WERI-Rb-1 (cell line): ENCODE measurements at regions not wholly inside any gene's neighbourhood (a gene's known extent, or its start where the extent isn't known, plus 50 kb on each side); places are given as distances from the start of the nearest gene placed in this dataset.

Experiments used
- DNase-seq: peaks from one replicate; pipeline ENCODE4 v3.0.0-alpha.2; 2020
- H3K27ac ChIP-seq: fragments of 250-450 bp; sonication (Bioruptor Pico); 2 replicates; pipeline ENCODE4 v1.5.1; 2020; ENCODE audit warnings: mild to moderate bottlenecking, moderate library complexity
- H3K27me3 ChIP-seq: fragments of 250-450 bp; sonication (Bioruptor Pico); 2 replicates; pipeline ENCODE4 v1.5.1; 2021; ENCODE audit warnings: mild to moderate bottlenecking, low read depth, moderate library complexity; ENCODE audit not compliant: insufficient read depth, severe bottlenecking
- H3K36me3 ChIP-seq: fragments of 250-450 bp; sonication (Bioruptor Pico); 2 replicates; pipeline ENCODE4 v1.5.1; 2020; ENCODE audit warnings: mild to moderate bottlenecking, moderate library complexity
- H3K4me3 ChIP-seq: 2 replicates; pipeline ENCODE4 v1.5.1; 2011; ENCODE audit warnings: low read depth, mild to moderate bottlenecking, control low read depth, low read length
- H3K9me3 ChIP-seq: fragments of 250-450 bp; sonication (Bioruptor Pico); 2 replicates; pipeline ENCODE4 v1.5.1; 2021; ENCODE audit warnings: mild to moderate bottlenecking, moderate library complexity; ENCODE audit not compliant: severe bottlenecking
- TF ChIP-seq, protein P1 (sequence below): IDR thresholded peaks from 2 replicates; pipeline ENCODE4 v1.5.1; 2011; ENCODE audit warnings: low read depth, mild to moderate bottlenecking, control low read depth, inconsistent platforms, low read length

- no peaks in the 10 kb centered on the region for H3K27me3 ChIP-seq
- H3K9me3 ChIP-seq, result peaks cover 2% of the 10 kb centered on the region
- DNase-seq, result no peak
- no peak overlapping the region for H3K27ac ChIP-seq
- no peaks in the 10 kb centered on the region for H3K36me3 ChIP-seq
- TF ChIP-seq, protein P1, sequence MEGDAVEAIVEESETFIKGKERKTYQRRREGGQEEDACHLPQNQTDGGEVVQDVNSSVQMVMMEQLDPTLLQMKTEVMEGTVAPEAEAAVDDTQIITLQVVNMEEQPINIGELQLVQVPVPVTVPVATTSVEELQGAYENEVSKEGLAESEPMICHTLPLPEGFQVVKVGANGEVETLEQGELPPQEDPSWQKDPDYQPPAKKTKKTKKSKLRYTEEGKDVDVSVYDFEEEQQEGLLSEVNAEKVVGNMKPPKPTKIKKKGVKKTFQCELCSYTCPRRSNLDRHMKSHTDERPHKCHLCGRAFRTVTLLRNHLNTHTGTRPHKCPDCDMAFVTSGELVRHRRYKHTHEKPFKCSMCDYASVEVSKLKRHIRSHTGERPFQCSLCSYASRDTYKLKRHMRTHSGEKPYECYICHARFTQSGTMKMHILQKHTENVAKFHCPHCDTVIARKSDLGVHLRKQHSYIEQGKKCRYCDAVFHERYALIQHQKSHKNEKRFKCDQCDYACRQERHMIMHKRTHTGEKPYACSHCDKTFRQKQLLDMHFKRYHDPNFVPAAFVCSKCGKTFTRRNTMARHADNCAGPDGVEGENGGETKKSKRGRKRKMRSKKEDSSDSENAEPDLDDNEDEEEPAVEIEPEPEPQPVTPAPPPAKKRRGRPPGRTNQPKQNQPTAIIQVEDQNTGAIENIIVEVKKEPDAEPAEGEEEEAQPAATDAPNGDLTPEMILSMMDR, result no peak
- H3K4me3 ChIP-seq, result no peak overlapping the region
Observed at GRCh38 chr12:30846776-30847175, 79.8 kb upstream of the TSPAN11 start.

DNA sequence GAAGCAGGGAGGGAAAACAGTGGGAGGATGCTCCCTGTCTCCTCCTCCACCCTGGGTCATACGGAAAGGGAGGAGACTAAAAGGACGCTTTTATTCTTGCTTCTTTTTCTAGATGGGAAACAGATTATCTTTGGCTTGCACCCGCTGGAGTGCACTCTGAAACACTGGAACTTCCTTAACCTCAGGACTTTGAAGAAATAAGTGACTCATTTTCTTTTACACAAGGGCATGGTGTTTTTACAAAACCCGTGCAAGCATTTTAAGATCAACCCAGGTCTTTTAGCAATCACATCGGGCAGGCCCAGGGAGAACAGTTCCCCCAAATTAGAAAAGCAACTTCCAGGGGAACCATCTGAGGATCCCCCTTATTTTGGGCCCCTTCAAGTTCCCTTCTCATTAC is 80.9 kb upstream of the TSPAN11 start:
- no peak overlapping the region for H3K4me3 ChIP-seq
- no peaks in the 10 kb centered on the region for H3K36me3 ChIP-seq
- H3K9me3 ChIP-seq, result peaks cover 2% of the 10 kb centered on the region
- no peaks in the 10 kb centered on the region for H3K27me3 ChIP-seq
- TF ChIP-seq, protein P1, result no peak
- no peak for DNase-seq
- H3K27ac ChIP-seq, result no peak overlapping the region

DNA sequence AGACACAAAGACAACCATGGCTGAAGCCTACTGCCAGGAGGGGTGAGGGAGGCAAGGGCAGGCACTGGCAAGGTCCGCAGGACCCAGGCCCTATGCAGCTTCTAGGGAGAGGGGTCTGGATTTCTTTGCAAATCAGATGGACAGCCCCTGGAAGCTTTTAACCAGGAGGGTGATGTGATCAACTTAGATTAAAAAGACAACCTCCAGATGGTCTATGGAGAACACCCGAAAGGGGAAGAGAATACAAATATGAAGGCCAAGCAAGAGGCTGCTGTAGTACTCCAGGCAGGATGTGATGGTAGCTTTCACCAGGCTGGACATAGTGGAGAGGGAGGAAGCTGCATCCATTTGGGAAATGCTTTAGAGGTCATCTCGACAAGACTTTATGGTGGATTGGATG is 83.3 kb upstream of the TSPAN11 start:
- Histone ChIP-seq H3K9me3 (peaks cover 2% of the 10 kb centered on the region), H3K36me3 (no peaks in the 10 kb centered on the region), H3K27ac (no peak overlapping the region), H3K27me3 (no peaks in the 10 kb centered on the region), H3K4me3 (no peak overlapping the region)
- TF ChIP-seq, protein P1, result no peak
- DNase-seq, result no peak

- Histone ChIP-seq H3K27me3 (no peaks in the 10 kb centered on the region), H3K36me3 (no peaks in the 10 kb centered on the region), H3K27ac (no peak overlapping the region), H3K9me3 (peaks cover 2% of the 10 kb centered on the region), H3K4me3 (no peak overlapping the region)
- DNase-seq, result no peak
- TF ChIP-seq, protein P1, result no peak
Observed at GRCh38 chr12:30840715-30841114, 85.8 kb upstream of the TSPAN11 start.

DNA sequence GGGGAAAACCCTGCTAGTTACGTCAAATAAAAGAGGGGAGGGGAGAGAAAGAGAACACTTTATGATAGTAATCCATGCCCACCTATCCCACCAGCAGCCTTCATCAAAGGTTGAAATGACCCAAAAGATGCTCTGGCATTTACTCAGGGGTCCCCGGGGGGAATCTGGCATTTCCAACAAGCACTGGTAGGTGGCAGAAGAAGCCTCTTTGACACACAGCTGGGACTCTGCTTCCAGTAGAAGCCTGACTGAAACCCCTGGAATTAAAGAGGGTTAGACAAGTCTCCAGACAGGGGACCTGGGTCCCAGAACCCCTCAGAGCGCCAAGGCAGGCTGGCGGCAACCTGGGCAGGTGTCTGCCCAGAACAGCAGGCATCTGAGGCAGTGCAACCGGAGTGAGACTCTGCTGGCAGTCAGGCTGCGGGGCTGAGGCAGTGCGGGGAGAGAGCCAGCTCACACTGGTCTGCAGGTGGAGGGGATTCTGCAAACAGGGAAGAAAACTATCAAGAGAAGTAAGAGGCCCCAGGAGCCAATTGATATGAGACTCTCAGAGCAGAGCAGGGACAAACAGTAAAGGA is 85.0 kb upstream of the CAPRIN2 start:
- no peak overlapping the region for H3K4me3 ChIP-seq
- peaks cover 2% of the 10 kb centered on the region for H3K9me3 ChIP-seq
- no peak for DNase-seq
- H3K27me3 ChIP-seq, result no peaks in the 10 kb centered on the region
- H3K36me3 ChIP-seq, result no peaks in the 10 kb centered on the region
- no peak overlapping the region for H3K27ac ChIP-seq
- TF ChIP-seq, protein P1, result no peak

DNA sequence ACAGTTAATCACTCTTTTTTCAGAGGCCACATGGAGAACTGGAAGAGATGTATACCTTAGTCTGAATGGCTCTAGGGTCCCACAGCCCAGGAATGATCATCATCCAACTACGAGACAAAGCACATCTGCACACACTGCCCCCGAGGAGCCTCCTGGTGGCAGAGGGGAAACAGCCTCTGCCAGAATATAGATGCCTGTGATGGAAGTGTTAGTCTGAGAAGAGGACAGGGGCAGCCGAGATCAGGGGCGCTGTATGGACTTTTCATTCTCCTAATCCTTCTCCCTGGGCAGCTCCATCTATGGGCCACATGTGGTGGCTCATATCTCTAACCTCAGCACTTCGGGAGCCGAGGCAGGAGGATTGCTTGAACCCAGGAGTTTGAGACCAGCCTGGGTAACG is 82.8 kb upstream of the CAPRIN2 start:
- H3K9me3 ChIP-seq, result no peaks in the 10 kb centered on the region
- no peaks in the 10 kb centered on the region for H3K36me3 ChIP-seq
- H3K27ac ChIP-seq, result no peak overlapping the region
- no peak overlapping the region for H3K4me3 ChIP-seq
- H3K27me3 ChIP-seq, result no peaks in the 10 kb centered on the region
- TF ChIP-seq, protein P1, result no peak
- DNase-seq, result no peak
